ENCODE measurements at regions not wholly inside any gene's neighbourhood (a gene's known extent, or its start where the extent isn't known, plus 50 kb on each side); places are given as distances from the start of the nearest gene placed in this dataset.

- TF ChIP-seq ZBTB49 (CRISPR knock-in tag; IDR thresholded peaks at IDR 0.05; ENCODE audit: borderline replicate concordance) (no peak), ZNF184 (CRISPR knock-in tag; IDR thresholded peaks at IDR 0.05) (no peak), ZNF41 (CRISPR knock-in tag; conservative IDR thresholded peaks at IDR 0.05) (no peak), YBX1 (IDR thresholded peaks at IDR 0.05) (no peak)
These were observed 397.8 kb downstream of the TLE4 start (continued) for GRCh38 chr9:79969393-79970145.

- DNase-seq (ENCODE audit: extremely low read depth in 1 of 4, low spot score in 3 of 4) (no peak), FAIRE-seq (no peak), ATAC-seq (no peak)
- no TSS peak for BruUV-seq (replicated peaks)
- Histone ChIP-seq H3K9me1 (ENCODE audit: control insufficient read depth, insufficient read depth, low read length) (no peaks in the 10 kb centered on the region), H3K4me1 (replicated peaks in 1 of 2; ENCODE audit: control insufficient read depth in 2 of 2, insufficient read depth in 2 of 2, low read length in 2 of 2) (no peaks in the 10 kb centered on the region), H2AFZ (ENCODE audit: low read depth, low read length) (no peak overlapping the region), H3K27me3 (ENCODE audit: control insufficient read depth in 2 of 2, insufficient read depth in 2 of 2, low read length in 2 of 2) (no peaks in the 10 kb centered on the region), H3K4me2 (ENCODE audit: insufficient read depth, low read length) (no peak overlapping the region), H3K9me3 (replicated peaks; ENCODE audit: control insufficient read depth, insufficient read depth, low read depth, low read length) (no peaks in the 10 kb centered on the region), H4K20me1 (replicated peaks; ENCODE audit: control insufficient read depth, insufficient read depth, low read length) (no peaks in the 10 kb centered on the region), H3K36me3 (ENCODE audit: control insufficient read depth, insufficient read depth, low read length) (no peaks in the 10 kb centered on the region), H3K4me3 (no peak overlapping the region), H3K27ac (ENCODE audit: extremely low read depth, low read depth, low read length) (no peak overlapping the region), H3K9ac (ENCODE audit: insufficient read depth in 1 of 2, low read depth in 2 of 2, low read length in 2 of 2) (no peak overlapping the region), H3K79me2 (ENCODE audit: control insufficient read depth, insufficient read depth, low read length) (no peaks in the 10 kb centered on the region)
- ChIA-PET POLR2A (no interaction called here), CTCF (ENCODE audit: low intra/inter-chr PET ratio) (no interaction called here)
- 0% methylated on average over 1 of the region's 1 CpG for WGBS (ENCODE audit: insufficient coverage, low coverage, missing lambda C conversion rate)
- TF ChIP-seq ZNF316 (IDR thresholded peaks at IDR 0.05) (0 out of 2 replicates have a peak, but pooled peaks have one; percentile 5), KDM5B (IDR thresholded peaks at IDR 0.05; ENCODE audit: insufficient replicate concordance, low read depth, low read length) (no peak), RB1 (IDR thresholded peaks at IDR 0.05; ENCODE audit: low read depth) (no peak)
- intact Hi-C loops (cut with micrococcal nuclease): no loop called here
- in situ Hi-C loops (cut with MboI): no loop called here
These were observed 396.8 kb downstream of the TLE4 start for GRCh38 chr9:79968533-79968932.
